Colonic mucosa (tissue), 4 donors: ENCODE measurements at regions not wholly inside any gene's neighbourhood (a gene's known extent, or its start where the extent isn't known, plus 50 kb on each side); places are given as distances from the start of the nearest gene placed in this dataset.

Source experiments
- DNase-seq: peaks from one replicate; pipeline ENCODE4 v3.0.0-alpha.2; 2020
- H3K27ac ChIP-seq: fragments of 200-600 bp; one replicate; pipeline ENCODE4 v1.8.0; 2021
- H3K27me3 ChIP-seq: fragments of 200-600 bp; one replicate; pipeline ENCODE4 v1.8.0; 2021
- H3K36me3 ChIP-seq: fragments of 200-600 bp; one replicate; pipeline ENCODE4 v1.8.0; 2021
- H3K4me1 ChIP-seq: fragments of 200-600 bp; one replicate; pipeline ENCODE4 v1.8.0; 2021; ENCODE audit warnings: mild to moderate bottlenecking
- H3K4me3 ChIP-seq: fragments of 200-600 bp; one replicate; pipeline ENCODE4 v1.8.0; 2021
- H3K9ac ChIP-seq, 2 donors: one replicate each; pipeline ENCODE4 v1.7.0; 2013; ENCODE audit warnings: control low read depth in 2 of 2, low read depth in 2 of 2, low read length in 2 of 2
- H3K9me3 ChIP-seq: fragments of 200-600 bp; one replicate; pipeline ENCODE4 v1.8.0; 2021
- intact Hi-C: fragments of 100-400 bp; cut with DNase I; formaldehyde crosslinking; loops from one replicate; pipeline ENCODE4 v1.14.1; 2022
- TF ChIP-seq, protein P1 (sequence below): fragments of 200-600 bp; IDR thresholded peaks from one replicate; pipeline ENCODE4 v1.8.0; 2022; ENCODE audit warnings: antibody characterized with exemption, mild to moderate bottlenecking
- donor health status: healthy.
- donor health status: DM: no; HTN: no; CAD: no.
- donor health status: DM: no; HTN: no; CAD: no.

DNA sequence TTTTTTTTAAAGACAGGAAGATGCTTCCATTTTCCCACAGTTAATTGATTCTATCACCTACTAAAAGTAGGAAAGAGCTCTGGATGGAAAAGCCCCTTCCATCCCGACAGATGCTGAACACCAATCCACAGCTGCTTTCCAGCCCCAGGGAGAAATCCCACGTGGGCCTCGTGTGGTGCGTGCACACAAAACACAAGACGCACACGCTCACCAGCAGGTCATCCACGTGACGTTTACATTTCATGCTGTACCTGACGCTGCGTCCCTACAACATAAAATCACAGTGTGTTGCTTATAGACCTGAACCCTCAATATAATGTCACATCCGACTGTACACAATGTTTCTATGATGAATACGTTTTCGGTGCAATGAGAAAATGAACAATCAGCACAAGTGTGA is 50.2 kb upstream of the DACT2 start:
- no peaks in the 10 kb centered on the region for H3K27me3 ChIP-seq
- no peak overlapping the region for H3K27ac ChIP-seq
- TF ChIP-seq, protein P1, sequence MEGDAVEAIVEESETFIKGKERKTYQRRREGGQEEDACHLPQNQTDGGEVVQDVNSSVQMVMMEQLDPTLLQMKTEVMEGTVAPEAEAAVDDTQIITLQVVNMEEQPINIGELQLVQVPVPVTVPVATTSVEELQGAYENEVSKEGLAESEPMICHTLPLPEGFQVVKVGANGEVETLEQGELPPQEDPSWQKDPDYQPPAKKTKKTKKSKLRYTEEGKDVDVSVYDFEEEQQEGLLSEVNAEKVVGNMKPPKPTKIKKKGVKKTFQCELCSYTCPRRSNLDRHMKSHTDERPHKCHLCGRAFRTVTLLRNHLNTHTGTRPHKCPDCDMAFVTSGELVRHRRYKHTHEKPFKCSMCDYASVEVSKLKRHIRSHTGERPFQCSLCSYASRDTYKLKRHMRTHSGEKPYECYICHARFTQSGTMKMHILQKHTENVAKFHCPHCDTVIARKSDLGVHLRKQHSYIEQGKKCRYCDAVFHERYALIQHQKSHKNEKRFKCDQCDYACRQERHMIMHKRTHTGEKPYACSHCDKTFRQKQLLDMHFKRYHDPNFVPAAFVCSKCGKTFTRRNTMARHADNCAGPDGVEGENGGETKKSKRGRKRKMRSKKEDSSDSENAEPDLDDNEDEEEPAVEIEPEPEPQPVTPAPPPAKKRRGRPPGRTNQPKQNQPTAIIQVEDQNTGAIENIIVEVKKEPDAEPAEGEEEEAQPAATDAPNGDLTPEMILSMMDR, result no peak
- H3K4me3 ChIP-seq, result no peak overlapping the region
- DNase-seq, result no peak
- H3K9me3 ChIP-seq, result no peaks in the 10 kb centered on the region
- no peaks in the 10 kb centered on the region for H3K4me1 ChIP-seq
- no peak overlapping the region for H3K9ac ChIP-seq
- intact Hi-C loops, result loop anchor here (1.0 kb wide), 1 partner anchor 515 kb away; no protein-coding TSS in a partner anchor
- no peaks in the 10 kb centered on the region for H3K36me3 ChIP-seq

DNA sequence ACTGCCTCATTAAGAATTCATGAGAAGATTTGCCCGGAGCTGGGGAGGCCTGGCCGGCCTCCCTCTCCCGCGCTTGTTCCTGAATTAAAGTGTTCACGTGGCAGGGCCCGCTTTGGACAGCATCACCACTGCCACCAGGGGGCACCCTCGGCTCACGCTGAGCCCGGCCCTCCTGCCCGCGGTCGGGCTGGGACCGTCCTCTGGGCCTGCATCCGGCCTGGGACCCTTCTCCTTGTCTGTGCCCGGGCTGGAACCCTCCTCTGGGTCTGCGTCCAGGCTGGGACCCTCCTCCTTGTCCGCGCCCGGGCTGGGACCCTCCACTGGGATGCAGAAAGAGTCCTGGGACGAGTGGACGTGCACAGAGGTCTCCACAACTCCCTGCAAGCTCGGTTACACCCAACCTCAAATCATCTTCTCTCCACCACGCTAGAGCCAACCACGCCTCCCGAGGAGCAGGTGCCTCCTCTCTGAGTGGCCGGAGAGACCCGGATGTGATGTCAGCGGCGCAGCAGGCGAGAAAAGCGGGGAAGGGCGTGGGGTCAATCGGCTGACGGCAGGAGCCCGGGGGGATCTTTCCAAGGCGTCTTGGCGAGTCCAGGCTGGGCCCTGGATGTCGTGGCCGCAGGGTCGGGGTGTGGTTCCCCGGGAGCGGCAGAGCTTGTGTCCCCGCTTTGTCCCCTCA is 50.9 kb upstream of the DACT2 start:
- TF ChIP-seq, protein P1, result peak; percentile 75
- no peak overlapping the region for H3K9ac ChIP-seq
- no peak overlapping the region for H3K27ac ChIP-seq
- intact Hi-C loops, result loop anchor here (1.0 kb wide), 1 partner anchor 514 kb away; no protein-coding TSS in a partner anchor
- H3K36me3 ChIP-seq, result no peaks in the 10 kb centered on the region
- H3K9me3 ChIP-seq, result no peaks in the 10 kb centered on the region
- no peaks in the 10 kb centered on the region for H3K27me3 ChIP-seq
- no peak overlapping the region for H3K4me3 ChIP-seq
- no peaks in the 10 kb centered on the region for H3K4me1 ChIP-seq
- peak; percentile 86 for DNase-seq

DNA sequence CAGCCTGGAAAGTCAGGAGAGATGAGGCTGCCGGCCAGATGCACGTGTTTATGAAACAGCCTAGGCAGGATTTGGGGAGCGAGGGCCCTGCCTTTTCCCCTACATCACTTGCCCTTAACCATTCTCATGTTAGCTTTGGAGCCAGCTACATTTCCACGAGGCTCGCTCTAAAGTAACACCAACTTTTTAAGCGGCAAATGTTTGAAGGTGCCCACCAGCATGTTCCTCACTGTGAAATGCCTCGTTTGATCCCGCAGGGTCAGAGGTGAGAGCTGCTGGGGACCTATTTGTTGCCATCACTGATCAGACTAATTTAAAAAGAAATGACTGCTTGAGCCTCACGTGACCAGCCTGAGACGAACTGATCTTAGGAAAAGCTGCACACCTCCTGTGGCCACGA is 51.6 kb upstream of the DACT2 start:
- Histone ChIP-seq H3K27me3 (no peaks in the 10 kb centered on the region), H3K9ac (no peak overlapping the region), H3K36me3 (no peaks in the 10 kb centered on the region), H3K27ac (no peak overlapping the region), H3K9me3 (no peaks in the 10 kb centered on the region), H3K4me3 (no peak overlapping the region), H3K4me1 (no peaks in the 10 kb centered on the region)
- intact Hi-C loops, result no loop called here
- TF ChIP-seq, protein P1, result no peak
- no peak for DNase-seq

DNA sequence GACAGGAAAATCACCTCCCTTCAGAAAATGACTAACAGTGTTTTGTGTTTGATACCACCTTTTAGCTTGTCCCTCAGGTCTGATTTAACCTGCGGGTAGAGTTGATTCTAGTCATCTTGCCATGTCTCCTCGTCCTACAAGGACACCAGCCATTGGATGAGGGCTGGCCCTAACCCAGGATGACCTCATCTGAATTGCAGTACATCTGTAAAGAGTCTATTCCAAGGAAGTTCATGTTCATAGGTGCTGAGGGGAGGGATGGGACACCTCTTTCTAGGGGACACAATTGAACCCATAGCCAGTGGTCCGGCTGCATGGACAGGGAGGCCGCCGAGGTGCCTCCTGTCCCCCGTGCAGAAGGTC is 52.0 kb upstream of the DACT2 start:
- TF ChIP-seq, protein P1, result no peak
- no peaks in the 10 kb centered on the region for H3K27me3 ChIP-seq
- no peak overlapping the region for H3K9ac ChIP-seq
- no peaks in the 10 kb centered on the region for H3K9me3 ChIP-seq
- H3K4me1 ChIP-seq, result no peaks in the 10 kb centered on the region
- no peaks in the 10 kb centered on the region for H3K36me3 ChIP-seq
- intact Hi-C loops, result no loop called here
- DNase-seq, result no peak
- H3K4me3 ChIP-seq, result no peak overlapping the region
- no peak overlapping the region for H3K27ac ChIP-seq

DNA sequence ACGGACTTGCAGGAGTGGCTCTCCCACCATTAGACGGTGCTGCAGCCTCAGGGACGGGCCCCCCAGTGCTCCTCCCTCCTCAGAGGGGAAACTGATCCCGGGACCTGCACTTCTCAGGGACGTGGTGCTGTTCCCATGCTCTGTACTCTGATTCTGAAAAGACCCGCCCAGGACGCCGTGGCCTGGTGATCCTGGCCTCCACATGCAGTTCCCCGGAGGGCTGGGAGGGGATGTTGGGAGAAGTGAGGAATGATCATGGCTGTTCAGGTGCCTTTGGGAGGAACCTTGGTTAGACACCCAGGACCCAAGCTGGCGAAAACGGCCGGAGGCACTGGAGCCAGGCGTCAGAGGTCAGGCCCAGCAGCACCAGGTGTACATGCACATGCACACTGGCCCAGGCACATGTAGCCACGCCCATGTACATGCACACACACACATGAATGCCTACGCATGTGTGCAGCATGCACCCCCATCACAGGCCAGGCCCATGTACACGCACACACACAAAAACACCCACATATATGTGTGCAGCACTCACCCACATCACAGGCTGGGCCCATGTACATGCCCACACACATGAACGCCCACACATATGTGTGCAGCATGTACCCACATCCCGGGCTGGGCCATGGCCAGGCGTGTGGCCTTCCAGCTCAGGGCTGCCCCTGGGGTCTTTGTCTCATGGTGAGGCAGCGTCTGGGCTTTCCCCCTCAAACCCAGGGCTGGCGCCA is 52.6 kb upstream of the DACT2 start:
- H3K9me3 ChIP-seq, result no peaks in the 10 kb centered on the region
- no peak overlapping the region for H3K4me3 ChIP-seq
- H3K27ac ChIP-seq, result no peak overlapping the region
- no peaks in the 10 kb centered on the region for H3K27me3 ChIP-seq
- H3K4me1 ChIP-seq, result no peaks in the 10 kb centered on the region
- intact Hi-C loops, result no loop called here
- no peak for DNase-seq
- H3K36me3 ChIP-seq, result no peaks in the 10 kb centered on the region
- TF ChIP-seq, protein P1, result no peak
- H3K9ac ChIP-seq, result no peak overlapping the region
